B cell (primary cell): ENCODE measurements at regions not wholly inside any gene's neighbourhood (a gene's known extent, or its start where the extent isn't known, plus 50 kb on each side); places are given as distances from the start of the nearest gene placed in this dataset.

Source experiments
- ATAC-seq: fragments of 200-7000 bp; cut with Tn5 transposase; one replicate; pipeline ENCODE4 v1.10.0; 2021; ENCODE audit warnings: low read depth, mild to moderate bottlenecking, moderate number of reproducible peaks, moderate library complexity
- CTCF ChIA-PET: fragments of 350-600 bp; sonication (Branson Sonifier 250); formaldehyde crosslinking; loops from one replicate; lab custom pipeline; 2021; ENCODE audit warnings: antibody characterized with exemption, inconsistent platforms; lab: Charles Lee
- POLR2A ChIA-PET: fragments of 350-600 bp; sonication (Branson Sonifier 250); formaldehyde crosslinking; loops from one replicate; lab custom pipeline; 2021; ENCODE audit warnings: antibody characterized with exemption; lab: Charles Lee
- DNase-seq: peaks from one replicate; pipeline ENCODE4 v3.0.0; 2013
- H2AFZ ChIP-seq: 2 replicates; pipeline ENCODE4 v1.6.1; 2012; ENCODE audit warnings: mild to moderate bottlenecking, low read depth, low read length; ENCODE audit not compliant: insufficient read depth, poor library complexity, severe bottlenecking
- H3K27ac ChIP-seq, 2 donors: 1 replicate in 1 of 2; 2 replicates in 1 of 2; pipeline ENCODE4 v1.5.1; 2012 to 2013; ENCODE audit warnings: low read length in 2 of 2, mild to moderate bottlenecking in 2 of 2, moderate library complexity in 1 of 2
- H3K27me3 ChIP-seq, 4 experiments: fragments of 200-600 bp in 1 of 4; sonication (generic) in 1 of 4; replicated peaks in 1 of 4; 1 replicate in 2 of 4; 2 replicates in 2 of 4; pipeline versions ENCODE4 v1.6.1 to v1.7.0; 2013 to 2016; ENCODE audit warnings: low read length in 3 of 4, mild to moderate bottlenecking in 2 of 4, mixed read lengths in 1 of 4, moderate library complexity in 1 of 4; ENCODE audit not compliant: insufficient read depth in 4 of 4, control insufficient read depth in 3 of 4; ENCODE audit errors: control extremely low read depth in 1 of 4
- H3K36me3 ChIP-seq, 2 experiments: replicated peaks in 1 of 2; 1 replicate in 1 of 2; 2 replicates in 1 of 2; pipeline versions ENCODE4 v1.6.1 to v1.7.1; 2013; ENCODE audit warnings: low read length in 1 of 2; ENCODE audit not compliant: insufficient read depth in 2 of 2, control insufficient read depth in 1 of 2; ENCODE audit errors: control extremely low read depth in 1 of 2, extremely low read depth in 1 of 2
- H3K4me1 ChIP-seq, 2 donors: fragments of 200-600 bp in 1 of 2; sonication (generic) in 1 of 2; 1 replicate in 1 of 2; 2 replicates in 1 of 2; pipeline versions ENCODE4 v1.5.1 to v1.6.1; 2013 to 2017; ENCODE audit warnings: low read length in 2 of 2; ENCODE audit not compliant: control insufficient read depth in 2 of 2, insufficient read depth in 2 of 2
- H3K4me2 ChIP-seq: replicated peaks from 2 replicates; pipeline ENCODE3; 2012; ENCODE audit warnings: mild to moderate bottlenecking, low read depth, low read length; ENCODE audit not compliant: poor library complexity, severe bottlenecking
- H3K4me3 ChIP-seq, 5 experiments: fragments of 200-600 bp in 1 of 5; sonication (generic) in 1 of 5; 1 replicate in 3 of 5; 2 replicates in 2 of 5; pipeline versions ENCODE4 v1.5.1 to v1.7.0; 2011 to 2016; ENCODE audit warnings: low read length in 4 of 5, mild to moderate bottlenecking in 4 of 5, low read depth in 2 of 5, control low read depth in 1 of 5, moderate library complexity in 1 of 5; ENCODE audit not compliant: insufficient read depth in 1 of 5; ENCODE audit errors: control extremely low read depth in 1 of 5, extremely low read depth in 1 of 5
- H3K79me2 ChIP-seq: fragments of 200-600 bp; sonication (generic); one replicate; pipeline ENCODE4 v1.6.0; 2016; ENCODE audit warnings: low read length; ENCODE audit not compliant: control insufficient read depth, insufficient read depth
- H3K9ac ChIP-seq: fragments of 200-600 bp; sonication (generic); 2 replicates; pipeline ENCODE4 v1.6.1; 2017; ENCODE audit warnings: mild to moderate bottlenecking, low read length, moderate library complexity
- H3K9me3 ChIP-seq, 3 donors: one replicate each; pipeline versions ENCODE4 v1.6.1 to v1.7.1; 2013; ENCODE audit warnings: low read length in 2 of 3; ENCODE audit not compliant: control insufficient read depth in 2 of 3, insufficient read depth in 1 of 3; ENCODE audit errors: control extremely low read depth in 1 of 3
- H4K20me1 ChIP-seq: 2 replicates; pipeline ENCODE4 v1.6.0; 2012; ENCODE audit warnings: mild to moderate bottlenecking, low read length; ENCODE audit not compliant: insufficient read depth, control insufficient read depth, poor library complexity, severe bottlenecking
- H3K27ac Mint-ChIP-seq: one replicate; pipeline ENCODE4 v1.8.0; 2021; ENCODE audit warnings: mixed read lengths
- H3K27me3 Mint-ChIP-seq: one replicate; pipeline ENCODE4 v1.8.0; 2021; ENCODE audit warnings: mixed read lengths
- H3K4me1 Mint-ChIP-seq: one replicate; pipeline ENCODE4 v1.8.0; 2021; ENCODE audit warnings: mixed read lengths
- H3K4me3 Mint-ChIP-seq: one replicate; pipeline ENCODE4 v1.8.0; 2021; ENCODE audit warnings: mixed read lengths
- H3K9me3 Mint-ChIP-seq: one replicate; pipeline ENCODE4 v1.8.0; 2022; ENCODE audit warnings: mixed read lengths; ENCODE audit not compliant: insufficient read depth
- EZH2 ChIP-seq: IDR thresholded peaks from 2 replicates; pipeline ENCODE4 v1.6.1; 2012; ENCODE audit warnings: borderline replicate concordance, low read depth, mild to moderate bottlenecking, moderate library complexity, low read length; ENCODE audit not compliant: insufficient read depth, poor library complexity, severe bottlenecking
- WGBS: methylation state at CpG from one replicate; pipeline ENCODE4 v1.1.5; 2013; ENCODE audit warnings: missing lambda C conversion rate; ENCODE audit not compliant: insufficient coverage; 5-methylcytosine and 5-hydroxymethylcytosine counted together
- intact Hi-C: fragments of 100-400 bp; cut with micrococcal nuclease; formaldehyde crosslinking; loops from one replicate; pipeline ENCODE4 v1.10.0; 2022
- TF ChIP-seq, protein P1 (sequence below): fragments of 200-600 bp; IDR thresholded peaks from one replicate; pipeline ENCODE4 v1.8.0; 2022; ENCODE audit warnings: antibody characterized with exemption, mild to moderate bottlenecking

DNA sequence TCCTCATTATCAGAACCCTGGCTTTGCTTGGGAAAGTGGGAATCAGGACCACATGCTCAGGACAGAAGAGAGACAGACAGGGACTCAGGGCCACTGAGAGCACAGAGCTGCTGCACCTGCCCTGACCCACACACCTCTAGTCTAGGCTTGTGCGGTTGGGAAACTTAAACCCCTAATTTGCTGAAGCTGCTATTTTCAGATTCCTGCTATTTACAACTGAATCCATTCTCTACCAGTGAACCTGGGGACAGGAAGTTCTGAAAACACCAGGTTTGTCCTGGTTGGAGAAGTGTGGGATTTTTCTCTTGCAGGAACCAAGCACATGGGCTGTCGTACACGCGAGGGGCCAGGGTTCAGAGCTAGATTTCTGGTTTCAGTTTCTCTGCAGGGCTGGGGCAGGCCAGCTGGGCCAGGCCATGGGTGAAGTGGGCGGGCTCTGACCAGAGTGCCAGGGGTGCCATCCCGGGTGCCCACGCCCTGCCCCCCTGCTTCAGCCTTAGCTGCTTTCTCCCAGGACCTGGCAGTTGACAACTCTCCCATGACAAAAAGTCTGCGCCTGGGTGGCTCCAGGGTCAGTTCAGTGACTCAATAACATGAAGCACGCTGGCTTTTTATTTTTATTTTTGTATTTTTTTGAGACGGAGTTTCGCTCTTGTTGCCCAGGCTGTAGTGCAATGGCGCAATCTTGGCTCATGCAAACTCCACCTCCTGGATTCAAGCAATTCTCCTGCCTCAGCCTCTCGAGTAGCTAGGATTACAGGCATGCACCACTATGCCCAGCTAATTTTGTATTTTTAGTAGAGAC lies 51.3 kb upstream of the SLC1A4 start:
- Histone ChIP-seq H3K36me3 (no peaks in the 10 kb centered on the region), H3K4me2 (peak overlapping the region; percentile 75), H4K20me1 (no peaks in the 10 kb centered on the region), H3K4me3 (peak overlapping the region in 4 of 5 experiments; percentile 9 to 53 (median 34)), H3K27ac (peak overlapping the region; percentile 84 to 87), H3K9ac (peak overlapping the region; percentile 44), H3K27me3 (no peaks in the 10 kb centered on the region), H2AFZ (peak overlapping the region; percentile 55), H3K79me2 (peaks cover 27% of the 10 kb centered on the region), H3K4me1 (peaks cover 71 to 72% of the 10 kb centered on the region in 2 donors), H3K9me3 (peaks cover 0 to 9% (median 0%) of the 10 kb centered on the region in 3 donors)
- 10% methylated on average over 9 of the region's 13 CpGs for WGBS
- ChIA-PET CTCF (interaction anchor here (0.7 to 3.6 kb wide), 11 partner anchors 9 to 336 kb away, joined by 3 to 48 read pairs (median 3); no protein-coding TSS in a partner anchor), POLR2A (interaction anchor here (0.7 to 1.7 kb wide), 5 partner anchors 9 to 94 kb away, joined by 3 to 6 read pairs (median 5); no protein-coding TSS in a partner anchor)
- peak; percentile 68 for DNase-seq
- H3K27ac Mint-ChIP-seq: peak overlapping the region; percentile 95
- H3K9me3 Mint-ChIP-seq: no peaks in the 10 kb centered on the region
- ATAC-seq: peak; percentile 77
- peaks cover 84% of the 10 kb centered on the region for H3K4me1 Mint-ChIP-seq
- H3K4me3 Mint-ChIP-seq: peak overlapping the region; percentile 72
- intact Hi-C loops: no loop called here
- no peaks in the 10 kb centered on the region for H3K27me3 Mint-ChIP-seq
- no peak for TF ChIP-seq EZH2
- TF ChIP-seq, protein P1, sequence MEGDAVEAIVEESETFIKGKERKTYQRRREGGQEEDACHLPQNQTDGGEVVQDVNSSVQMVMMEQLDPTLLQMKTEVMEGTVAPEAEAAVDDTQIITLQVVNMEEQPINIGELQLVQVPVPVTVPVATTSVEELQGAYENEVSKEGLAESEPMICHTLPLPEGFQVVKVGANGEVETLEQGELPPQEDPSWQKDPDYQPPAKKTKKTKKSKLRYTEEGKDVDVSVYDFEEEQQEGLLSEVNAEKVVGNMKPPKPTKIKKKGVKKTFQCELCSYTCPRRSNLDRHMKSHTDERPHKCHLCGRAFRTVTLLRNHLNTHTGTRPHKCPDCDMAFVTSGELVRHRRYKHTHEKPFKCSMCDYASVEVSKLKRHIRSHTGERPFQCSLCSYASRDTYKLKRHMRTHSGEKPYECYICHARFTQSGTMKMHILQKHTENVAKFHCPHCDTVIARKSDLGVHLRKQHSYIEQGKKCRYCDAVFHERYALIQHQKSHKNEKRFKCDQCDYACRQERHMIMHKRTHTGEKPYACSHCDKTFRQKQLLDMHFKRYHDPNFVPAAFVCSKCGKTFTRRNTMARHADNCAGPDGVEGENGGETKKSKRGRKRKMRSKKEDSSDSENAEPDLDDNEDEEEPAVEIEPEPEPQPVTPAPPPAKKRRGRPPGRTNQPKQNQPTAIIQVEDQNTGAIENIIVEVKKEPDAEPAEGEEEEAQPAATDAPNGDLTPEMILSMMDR: no peak
